ENCODE measurements at regions not wholly inside any gene's neighbourhood (a gene's known extent, or its start where the extent isn't known, plus 50 kb on each side); places are given as distances from the start of the nearest gene placed in this dataset.

DNA sequence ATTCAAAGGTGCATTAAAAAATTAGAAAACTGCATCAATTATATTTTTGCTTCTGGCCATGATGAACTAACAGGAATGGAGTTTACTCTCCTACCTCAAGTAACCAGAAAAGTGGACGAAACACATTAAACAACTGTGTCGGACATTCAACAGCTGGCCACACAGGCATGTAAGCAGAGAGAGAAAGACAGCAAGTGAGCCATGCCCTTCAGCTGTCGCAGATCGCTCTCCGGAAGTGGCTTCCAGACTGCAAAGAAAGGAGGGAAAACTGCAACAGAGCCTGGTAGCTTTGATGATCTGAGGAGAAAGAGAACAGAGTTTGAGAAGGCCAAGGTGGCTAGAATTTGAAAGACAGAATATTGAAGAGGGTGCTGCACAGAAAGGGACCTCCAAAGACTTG lies 557.2 kb downstream of the MATN1 start:
- no peak overlapping the region for H3K4me3 ChIP-seq (ENCODE audit: low read length)
- H3K27ac ChIP-seq (ENCODE audit: low read length), result no peak overlapping the region
- H3K36me3 ChIP-seq (ENCODE audit: insufficient read depth, low read length), result no peaks in the 10 kb centered on the region
- H4K20me1 ChIP-seq (ENCODE audit: insufficient read depth), result no peaks in the 10 kb centered on the region
- no peaks in the 10 kb centered on the region for H3K79me2 ChIP-seq (replicated peaks; ENCODE audit: insufficient read depth, low read length)
- H3F3A ChIP-seq (ENCODE audit: insufficient read depth, low read length, poor library complexity, severe bottlenecking), result no peaks in the 10 kb centered on the region
- H3K27me3 ChIP-seq (ENCODE audit: insufficient read depth, low read depth, low read length), result no peaks in the 10 kb centered on the region
- H3K9ac ChIP-seq (ENCODE audit: low read length), result no peak overlapping the region
- no peak for TF ChIP-seq MXI1 (conservative IDR thresholded peaks at IDR 0.05; ENCODE audit: poor library complexity, severe bottlenecking)
- TF ChIP-seq TAF1 (IDR thresholded peaks at IDR 0.05; ENCODE audit: low read depth), result no peak
- TF ChIP-seq EP300 (conservative IDR thresholded peaks at IDR 0.05; ENCODE audit: poor library complexity, severe bottlenecking), result no peak
- no peak for TF ChIP-seq REST (IDR thresholded peaks at IDR 0.05; ENCODE audit: borderline replicate concordance)
- TF ChIP-seq RAD21 (conservative IDR thresholded peaks at IDR 0.05), result no peak
- TF ChIP-seq EZH2 (IDR thresholded peaks at IDR 0.05; ENCODE audit: borderline replicate concordance, insufficient read depth, low read length, poor library complexity, severe bottlenecking), result no peak
- no peak for TF ChIP-seq CTCF (IDR thresholded peaks at IDR 0.05; ENCODE audit: poor library complexity, severe bottlenecking)
- TF ChIP-seq POLR2AphosphoS5 (IDR thresholded peaks at IDR 0.05), result no peak
- TF ChIP-seq SMC3 (conservative IDR thresholded peaks at IDR 0.05; ENCODE audit: poor library complexity), result no peak
- no peak overlapping the region for H3K4me2 ChIP-seq (ENCODE audit: low read length)
- H3K9me2 ChIP-seq (ENCODE audit: insufficient read depth, low read length), result no peaks in the 10 kb centered on the region
- no peaks in the 10 kb centered on the region for H3K9me3 ChIP-seq (ENCODE audit: low read length)
- H2AFZ ChIP-seq (ENCODE audit: low read depth, low read length), result no peak overlapping the region

DNA sequence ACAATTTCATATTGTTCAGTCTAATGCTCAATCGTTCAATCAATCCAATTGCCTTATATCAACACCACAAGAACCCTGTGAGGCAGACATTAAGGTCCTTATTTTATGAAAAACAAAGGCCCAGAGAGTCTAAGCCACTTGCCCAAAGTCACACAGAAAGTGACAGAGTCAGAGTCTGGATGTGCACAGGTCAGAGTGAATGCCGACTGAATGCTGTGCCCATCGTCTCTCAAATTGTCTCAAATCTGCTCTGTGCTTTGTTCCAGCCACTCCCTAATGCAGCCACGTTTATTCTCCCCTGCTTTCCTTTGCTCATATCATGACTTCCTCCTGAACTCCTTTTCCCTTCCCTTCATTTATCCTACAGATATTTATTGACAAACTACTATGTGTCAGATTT lies 558.3 kb downstream of the MATN1 start:
- Histone ChIP-seq H3K27me3 (ENCODE audit: insufficient read depth, low read depth, low read length) (no peaks in the 10 kb centered on the region), H3K4me2 (ENCODE audit: low read length) (no peak overlapping the region), H3K9me3 (ENCODE audit: low read length) (no peaks in the 10 kb centered on the region), H3K36me3 (ENCODE audit: insufficient read depth, low read length) (no peaks in the 10 kb centered on the region), H3K9me2 (ENCODE audit: insufficient read depth, low read length) (no peaks in the 10 kb centered on the region), H3K79me2 (replicated peaks; ENCODE audit: insufficient read depth, low read length) (no peaks in the 10 kb centered on the region), H3K9ac (ENCODE audit: low read length) (no peak overlapping the region), H2AFZ (ENCODE audit: low read depth, low read length) (no peak overlapping the region), H3F3A (ENCODE audit: insufficient read depth, low read length, poor library complexity, severe bottlenecking) (no peaks in the 10 kb centered on the region), H3K27ac (ENCODE audit: low read length) (no peak overlapping the region), H4K20me1 (ENCODE audit: insufficient read depth) (no peaks in the 10 kb centered on the region), H3K4me3 (ENCODE audit: low read length) (no peak overlapping the region)
- no peak for TF ChIP-seq SMC3 (conservative IDR thresholded peaks at IDR 0.05; ENCODE audit: poor library complexity)
- no peak for TF ChIP-seq POLR2AphosphoS5 (IDR thresholded peaks at IDR 0.05)
- no peak for TF ChIP-seq REST (IDR thresholded peaks at IDR 0.05; ENCODE audit: borderline replicate concordance)
- TF ChIP-seq TAF1 (IDR thresholded peaks at IDR 0.05; ENCODE audit: low read depth), result no peak
- no peak for TF ChIP-seq RAD21 (conservative IDR thresholded peaks at IDR 0.05)
- TF ChIP-seq EP300 (conservative IDR thresholded peaks at IDR 0.05; ENCODE audit: poor library complexity, severe bottlenecking), result no peak
- TF ChIP-seq MXI1 (conservative IDR thresholded peaks at IDR 0.05; ENCODE audit: poor library complexity, severe bottlenecking), result no peak
- TF ChIP-seq EZH2 (IDR thresholded peaks at IDR 0.05; ENCODE audit: borderline replicate concordance, insufficient read depth, low read length, poor library complexity, severe bottlenecking), result no peak
- TF ChIP-seq CTCF (IDR thresholded peaks at IDR 0.05; ENCODE audit: poor library complexity, severe bottlenecking), result no peak

All from neural cell (in vitro differentiated cells).